HG03520 (cell line): ENCODE measurements at regions not wholly inside any gene's neighbourhood (a gene's known extent, or its start where the extent isn't known, plus 50 kb on each side); places are given as distances from the start of the nearest gene placed in this dataset.

Experiments used
- ATAC-seq: cut with Tn5 transposase; IDR thresholded peaks from one replicate; pipeline ENCODE4 v1.9.1; 2021; ENCODE audit warnings: mild to moderate bottlenecking, moderate library complexity; ENCODE audit not compliant: unreplicated experiment

- ATAC-seq: no peak
Measured at GRCh38 chr4:119750771-119751170, 122.2 kb upstream of the PDE5A start.

- no peak for ATAC-seq
Measured at GRCh38 chr4:119750048-119750447, 121.4 kb upstream of the PDE5A start.

- ATAC-seq: no peak
Measured at GRCh38 chr4:119748853-119749252, 120.2 kb upstream of the PDE5A start.

DNA sequence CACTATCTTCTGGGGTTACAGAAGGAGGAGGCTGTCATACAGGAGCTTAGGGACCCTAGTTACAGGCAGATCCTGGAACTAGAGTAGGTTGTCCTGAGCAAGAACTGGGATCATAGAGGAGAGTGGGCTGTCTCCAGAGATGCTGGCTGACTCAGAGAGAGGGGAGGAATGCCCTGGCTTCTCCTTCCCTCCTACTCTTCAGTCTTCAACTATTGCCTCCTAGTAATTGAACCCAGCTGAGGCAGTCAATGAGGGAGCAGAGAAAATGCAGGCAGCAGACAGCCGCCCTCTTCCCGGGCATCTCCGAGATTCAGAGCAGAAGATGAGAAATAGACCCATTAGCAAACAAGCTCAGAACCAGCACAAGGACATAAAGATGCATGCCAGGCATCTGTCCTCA is 118.3 kb upstream of the PDE5A start:
- no peak for ATAC-seq

DNA sequence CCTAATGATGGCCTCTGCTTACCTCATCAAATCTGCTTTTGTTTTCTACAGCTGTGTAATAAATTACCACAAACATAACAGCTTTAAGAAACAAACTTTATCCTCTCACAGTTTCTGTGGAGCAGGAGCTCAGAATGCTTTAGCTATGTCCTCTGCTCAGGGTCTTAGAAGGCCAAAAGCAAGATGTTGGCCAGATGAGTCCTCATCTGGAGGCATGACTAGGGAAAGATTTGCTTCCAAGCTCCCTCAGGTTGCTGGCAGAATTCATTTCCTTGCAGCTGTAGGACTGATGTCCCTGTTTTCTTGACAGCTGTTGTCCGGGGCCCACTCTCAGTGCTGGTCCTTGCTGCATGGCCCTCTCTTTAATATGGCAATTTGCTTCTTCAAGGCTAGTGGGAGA is 116.7 kb upstream of the PDE5A start:
- no peak for ATAC-seq

DNA sequence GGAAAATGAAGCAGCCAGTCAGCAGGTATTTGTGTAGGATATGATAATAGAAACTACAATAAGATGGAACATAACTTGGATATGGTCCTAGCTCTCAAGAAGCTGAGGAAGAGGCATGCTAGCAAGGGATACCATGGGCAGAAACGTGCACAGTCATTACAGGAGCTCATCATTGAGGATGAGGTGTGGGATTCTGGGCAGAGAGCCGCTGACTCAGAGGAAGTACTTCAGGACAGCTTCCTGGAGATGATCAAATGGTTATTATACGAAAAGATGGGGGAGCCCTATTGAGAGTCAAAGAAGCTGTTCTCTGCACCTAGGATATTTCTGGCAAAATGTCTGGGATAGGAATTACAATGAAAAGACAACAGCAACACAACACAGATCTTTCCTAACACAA is 116.0 kb upstream of the PDE5A start:
- no peak for ATAC-seq

- ATAC-seq: no peak
Measured at GRCh38 chr4:119743644-119744043, 115.0 kb upstream of the PDE5A start.

DNA sequence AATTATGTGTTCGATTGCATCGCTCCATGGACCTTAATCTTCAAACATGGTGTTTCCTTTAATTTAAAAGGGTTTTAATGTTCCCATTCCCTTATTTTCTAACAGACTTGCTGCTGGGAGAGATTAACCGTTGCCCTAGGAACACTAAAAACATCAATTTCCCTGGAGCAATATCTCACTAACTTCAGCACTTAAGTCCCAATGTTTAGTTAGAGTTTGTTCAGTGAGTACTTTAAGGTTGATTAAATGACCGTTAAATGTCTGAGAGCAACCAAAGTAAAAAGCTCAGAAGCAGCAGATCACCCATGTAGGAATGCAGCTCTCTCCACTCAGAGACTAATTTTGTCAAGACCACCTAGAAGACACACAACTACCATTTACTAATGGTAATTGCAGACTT is 111.2 kb upstream of the PDE5A start:
- ATAC-seq: no peak

DNA sequence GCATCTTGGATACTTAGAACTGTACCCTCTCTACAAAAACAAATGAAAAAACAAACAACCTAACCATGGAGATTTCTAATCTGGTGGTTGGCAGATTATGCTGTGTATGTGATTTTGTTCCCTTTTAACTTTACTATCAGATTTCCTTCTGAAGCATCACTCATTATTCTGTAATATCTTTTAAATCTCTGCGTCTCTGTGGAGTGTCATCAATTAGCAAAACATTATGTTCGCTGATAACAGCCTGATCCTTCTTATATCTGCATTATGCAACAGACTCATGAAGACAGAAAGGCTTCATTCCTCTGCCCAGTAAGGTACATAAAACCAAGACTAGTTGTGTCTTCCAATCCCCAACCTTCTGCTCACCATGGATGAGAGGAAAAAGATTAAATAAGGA is 110.3 kb upstream of the PDE5A start:
- no peak for ATAC-seq

- ATAC-seq: no peak
Measured at GRCh38 chr4:119736559-119736958, 108.0 kb upstream of the PDE5A start.

- no peak for ATAC-seq
Measured at GRCh38 chr4:119735165-119735651, 106.6 kb upstream of the PDE5A start.

DNA sequence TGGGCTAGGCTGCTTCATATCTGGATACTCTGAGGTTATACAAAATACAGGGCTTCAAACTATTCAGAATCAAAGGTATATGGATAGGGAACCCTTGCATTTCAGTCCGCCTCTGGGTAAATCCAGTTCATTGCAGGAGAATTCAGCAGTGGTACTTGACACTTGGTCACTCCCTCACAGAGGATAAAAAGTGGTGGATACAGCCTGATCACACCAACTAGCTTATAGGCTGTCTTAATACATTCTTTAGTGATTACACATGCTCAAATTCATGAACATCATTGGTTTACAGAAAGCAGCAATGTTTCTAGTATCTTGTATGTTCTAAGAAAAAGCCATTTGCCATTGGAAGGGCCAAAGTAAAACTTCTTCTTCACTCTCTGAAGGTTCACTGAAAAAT is 104.8 kb upstream of the PDE5A start:
- no peak for ATAC-seq

DNA sequence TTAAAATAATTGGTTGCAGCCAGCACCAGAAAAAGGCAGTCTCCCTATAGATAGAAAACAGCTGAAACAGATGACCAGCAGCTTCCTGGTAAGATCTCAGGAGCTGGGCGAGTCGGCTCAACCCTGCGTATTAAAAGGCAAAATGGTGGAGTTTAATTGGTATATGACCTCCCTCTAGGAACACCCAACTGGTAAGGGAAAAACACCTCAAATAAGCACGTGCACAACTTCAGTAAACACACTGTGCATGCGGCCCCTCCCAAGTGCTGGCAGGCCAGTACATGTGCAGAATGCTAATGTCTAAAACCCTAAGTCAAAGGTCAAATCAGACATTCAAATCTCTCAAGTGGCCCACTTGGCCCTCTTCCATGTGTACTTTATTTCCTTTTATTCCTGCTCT is 103.2 kb upstream of the PDE5A start:
- no peak for ATAC-seq

DNA sequence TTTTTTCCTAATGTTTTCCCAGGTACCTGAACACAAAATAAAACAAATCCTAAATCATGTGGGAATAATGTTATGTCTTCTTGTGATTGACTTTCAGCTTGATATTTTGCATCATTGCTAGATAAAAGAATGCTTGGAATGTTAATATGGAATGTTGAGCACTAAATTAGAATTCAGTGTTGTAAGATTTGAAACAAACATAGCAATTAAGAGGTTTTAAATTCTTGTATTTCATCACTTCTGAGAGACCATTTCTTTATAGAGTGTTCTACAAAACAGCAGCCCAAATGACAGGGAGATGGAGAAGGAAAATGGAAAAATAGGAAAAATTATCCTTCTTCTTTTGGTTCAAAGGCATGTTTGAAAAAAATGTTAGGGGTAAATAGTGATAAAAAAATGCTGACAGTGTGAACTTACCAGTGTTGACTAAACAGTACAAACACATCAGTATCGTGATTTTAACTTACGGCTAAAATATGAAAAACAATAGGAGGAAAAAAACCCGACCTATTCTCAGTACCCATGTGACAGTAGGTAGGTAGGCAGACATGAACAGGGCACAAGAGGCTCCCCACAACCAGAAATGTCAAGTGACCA is 102.6 kb upstream of the PDE5A start:
- no peak for ATAC-seq

DNA sequence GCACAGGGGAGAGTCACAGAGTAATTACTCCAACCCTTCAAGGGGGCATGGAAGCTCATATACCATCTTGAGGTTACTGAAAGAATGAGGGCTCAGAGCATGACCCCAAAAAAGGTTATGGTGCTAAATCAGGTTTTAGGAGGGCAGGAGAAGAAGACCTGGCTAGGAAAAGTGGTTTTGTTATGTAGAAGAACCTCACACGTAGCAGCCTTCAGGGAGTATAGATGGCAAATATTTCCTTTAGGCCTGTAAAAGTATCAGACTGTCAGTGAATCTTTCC is 102.0 kb upstream of the PDE5A start:
- ATAC-seq: no peak

DNA sequence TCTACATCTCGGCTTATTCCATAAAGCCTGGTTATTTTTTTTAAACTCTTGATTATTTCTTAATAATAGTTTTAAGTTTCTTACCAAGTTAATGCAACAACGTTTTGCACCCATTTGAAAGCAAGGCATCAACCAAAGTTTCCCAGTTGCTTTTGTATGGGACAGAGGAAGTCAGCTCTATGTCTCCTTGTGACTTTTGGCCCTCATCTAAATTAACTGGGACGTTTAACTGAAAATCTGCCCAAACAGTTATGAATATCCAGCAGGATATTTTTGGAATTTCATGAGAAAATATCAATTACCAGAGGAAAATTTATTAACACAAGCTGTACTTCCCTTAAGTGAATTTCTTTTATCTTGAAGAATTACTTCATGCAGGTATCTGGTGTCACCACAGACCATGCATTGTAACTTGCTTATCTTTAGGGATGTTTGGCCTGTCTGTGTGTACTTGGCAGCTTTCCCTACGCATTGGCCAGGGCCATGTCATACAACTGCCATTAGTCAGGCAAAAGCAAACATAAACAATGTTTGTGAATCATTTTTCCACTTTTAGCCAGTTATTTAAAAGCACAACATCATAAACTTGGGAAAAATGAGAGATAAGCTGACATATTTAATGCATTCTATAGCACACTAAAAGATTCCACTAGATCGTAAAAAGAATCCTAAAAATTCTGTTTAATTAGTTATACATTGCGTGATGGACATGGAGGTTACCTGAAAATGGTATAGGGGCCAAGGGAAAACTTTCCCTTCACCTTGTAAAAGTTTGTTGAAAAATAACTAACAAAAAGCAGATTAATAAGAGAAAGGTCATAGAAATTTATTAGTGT is 101.4 kb upstream of the PDE5A start:
- ATAC-seq: no peak

- ATAC-seq: no peak
Measured at GRCh38 chr4:119728692-119729593, 100.3 kb upstream of the PDE5A start.

DNA sequence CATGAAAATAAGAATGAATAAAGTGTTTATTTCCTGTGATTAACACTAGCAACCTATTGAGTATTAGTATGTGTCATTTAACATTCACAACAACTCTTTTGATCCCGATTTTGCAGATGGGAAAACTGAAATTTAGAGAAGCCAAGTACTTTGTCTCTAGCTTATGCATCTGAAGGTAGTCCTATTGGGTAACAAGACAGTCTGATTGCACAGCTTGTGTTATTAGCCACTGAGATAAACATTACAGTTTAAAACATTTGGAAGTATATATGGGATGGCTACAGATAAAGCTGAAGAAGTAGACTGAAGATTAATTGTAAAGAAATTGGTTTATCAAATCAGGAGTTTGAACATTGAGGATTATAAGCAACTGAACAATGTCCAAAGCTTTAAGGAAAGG is 99.6 kb upstream of the PDE5A start:
- ATAC-seq: no peak

DNA sequence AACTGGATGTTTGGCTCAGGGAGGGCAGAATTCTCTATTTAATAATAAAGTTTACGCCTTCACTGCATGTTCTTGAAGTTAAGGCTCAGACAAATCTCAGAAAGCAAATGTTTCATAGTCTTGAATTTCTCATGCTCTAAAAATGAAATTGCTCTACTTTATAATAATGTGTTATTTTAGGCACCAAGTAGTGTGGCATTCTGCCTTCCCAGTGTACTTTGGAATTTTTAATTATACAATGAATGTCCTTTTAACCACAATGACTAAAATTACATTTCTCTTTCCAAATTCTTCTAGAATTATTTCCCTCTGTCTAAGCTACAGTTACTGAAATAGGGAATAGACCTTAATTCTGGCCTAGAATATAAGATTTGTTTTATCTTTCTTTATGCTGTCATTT is 97.9 kb upstream of the PDE5A start:
- no peak for ATAC-seq

DNA sequence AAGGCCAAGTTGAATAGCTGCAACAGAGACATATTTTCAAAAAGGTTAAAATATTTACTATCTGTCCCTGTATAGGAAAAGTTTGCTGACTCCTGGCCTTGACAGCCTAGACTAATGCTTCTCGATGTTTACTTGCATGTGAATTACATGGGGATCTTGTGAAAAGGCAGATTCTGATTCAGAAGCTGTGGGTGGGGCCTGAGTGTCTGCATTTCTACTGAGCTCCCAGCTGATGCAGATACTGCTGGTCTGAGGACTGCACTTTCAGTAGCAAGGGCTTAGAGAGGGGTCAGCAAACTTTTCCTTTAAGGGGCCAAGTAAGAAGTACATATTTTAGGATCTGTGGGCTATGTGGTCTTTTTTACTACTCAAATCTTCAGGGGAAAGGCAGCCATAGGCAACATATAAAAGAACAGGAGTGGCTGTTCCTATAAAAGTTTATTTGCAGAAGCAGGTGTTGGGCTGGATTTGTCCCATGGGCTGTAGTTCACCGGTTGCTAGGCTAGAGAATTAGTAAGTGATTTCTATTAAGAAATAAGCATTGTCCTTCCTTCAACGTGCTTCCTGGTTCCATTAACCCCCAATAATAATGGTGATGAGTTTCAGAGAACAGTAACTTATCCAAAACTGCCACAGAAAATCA is 97.2 kb upstream of the PDE5A start:
- ATAC-seq: no peak

- ATAC-seq: no peak
Measured at GRCh38 chr4:119725011-119725410, 96.4 kb upstream of the PDE5A start.
